GM18499 (cell line): ENCODE measurements at regions not wholly inside any gene's neighbourhood (a gene's known extent, or its start where the extent isn't known, plus 50 kb on each side); places are given as distances from the start of the nearest gene placed in this dataset.

Experiments
- ATAC-seq: cut with Tn5 transposase; IDR thresholded peaks from one replicate; pipeline ENCODE4 v1.9.1; 2021; ENCODE audit warnings: moderate number of reproducible peaks; ENCODE audit not compliant: insufficient read depth, unreplicated experiment

GRCh38 chr13:80590551-80590950 is 249.6 kb upstream of the SPRY2 start:
- no peak for ATAC-seq

DNA sequence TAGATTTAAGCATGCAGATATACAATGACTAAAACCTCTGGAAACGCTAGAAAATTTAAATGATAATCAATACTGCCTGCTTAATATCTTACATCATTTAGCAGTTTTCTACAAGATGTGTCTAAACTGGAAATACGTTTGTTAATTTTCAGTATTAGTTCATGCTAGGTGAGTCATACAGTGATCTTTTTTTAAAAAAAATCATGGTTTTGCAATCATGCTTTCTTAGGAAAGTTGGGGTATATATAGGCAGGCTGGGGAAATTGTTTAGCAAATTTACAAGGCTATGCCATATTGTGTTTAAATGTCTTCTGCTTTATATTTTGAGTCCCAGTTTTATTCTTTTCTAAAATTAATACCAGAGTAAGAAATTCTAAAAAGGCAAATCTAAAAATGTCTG is 245.4 kb upstream of the SPRY2 start:
- no peak for ATAC-seq

DNA sequence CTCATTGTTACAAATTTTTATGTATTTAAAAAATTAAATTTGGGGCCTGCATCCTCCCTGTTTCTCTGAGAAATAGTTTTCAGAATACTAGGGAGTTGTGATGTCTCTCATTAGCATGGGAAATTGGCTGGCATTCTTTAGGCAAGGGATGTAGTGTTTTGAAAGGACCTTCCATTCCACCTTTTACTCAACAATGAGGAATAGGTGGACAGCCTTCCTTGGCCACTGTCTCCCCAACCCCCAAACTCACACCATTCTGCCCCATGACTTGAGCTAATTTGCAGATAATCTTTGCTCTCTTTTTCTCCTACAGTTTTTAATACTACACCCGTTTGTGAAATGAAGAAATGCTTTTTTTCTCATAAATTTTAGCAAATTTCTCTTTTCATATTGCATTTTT is 244.6 kb upstream of the SPRY2 start:
- ATAC-seq = no peak

- no peak for ATAC-seq
These were observed 243.9 kb upstream of the SPRY2 start for GRCh38 chr13:80584785-80585184.

GRCh38 chr13:80584306-80584705 is 243.4 kb upstream of the SPRY2 start:
- ATAC-seq = no peak

GRCh38 chr13:80577926-80578670 is 237.2 kb upstream of the SPRY2 start:
- ATAC-seq = no peak

DNA sequence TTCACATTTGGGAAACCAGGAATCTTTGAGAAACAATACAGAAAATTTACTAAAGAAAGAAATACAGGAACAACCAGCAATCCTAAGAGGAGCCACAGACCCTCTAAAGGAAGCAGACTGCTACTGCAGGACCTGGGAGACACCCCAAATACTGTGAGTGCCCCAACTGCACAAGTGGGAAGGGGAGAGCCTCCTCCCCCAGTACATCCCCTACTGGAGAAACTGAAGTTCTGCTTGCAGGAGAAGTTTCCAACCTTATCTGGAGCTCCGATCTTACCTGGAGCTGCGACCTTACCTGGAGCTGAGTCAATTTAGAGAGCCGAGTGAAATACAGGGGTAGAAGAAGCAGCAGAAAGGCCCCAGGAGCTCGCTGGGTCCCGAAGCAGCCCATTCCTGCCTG is 236.4 kb upstream of the SPRY2 start:
- ATAC-seq = no peak

DNA sequence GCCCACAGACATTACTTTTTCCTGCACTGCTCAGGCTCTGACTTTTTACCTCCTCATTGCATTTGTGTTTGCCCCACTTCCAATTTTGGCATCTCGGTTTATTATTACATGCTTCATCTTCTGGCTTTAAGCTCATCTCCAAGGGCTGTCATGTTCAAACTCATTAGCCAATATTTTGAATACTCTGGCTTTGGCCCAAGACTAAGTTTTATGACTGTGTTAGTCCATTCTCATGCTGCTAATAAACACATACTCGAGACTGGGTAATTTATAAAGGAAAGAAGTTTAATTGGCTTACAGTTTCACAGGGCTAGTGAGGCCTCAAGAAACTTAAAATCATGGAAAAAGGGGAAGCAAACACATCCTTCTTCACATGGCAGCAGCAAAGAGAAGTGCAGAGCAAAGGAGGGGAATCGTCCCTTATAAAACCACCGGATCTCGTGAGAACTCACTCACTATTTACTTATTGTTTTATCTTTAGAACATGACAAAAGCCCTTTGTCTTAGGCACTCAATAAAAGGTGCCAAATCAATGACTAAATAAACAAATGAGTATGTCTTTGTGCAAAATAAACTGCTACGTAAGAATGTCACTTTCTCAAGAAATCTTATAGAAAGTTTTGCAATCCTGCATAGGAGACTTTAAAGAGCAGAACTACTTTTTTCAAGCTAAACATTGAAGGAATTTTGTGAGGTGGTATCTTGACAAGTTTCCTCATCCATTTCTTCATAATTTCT is 233.4 kb upstream of the SPRY2 start:
- no peak for ATAC-seq

DNA sequence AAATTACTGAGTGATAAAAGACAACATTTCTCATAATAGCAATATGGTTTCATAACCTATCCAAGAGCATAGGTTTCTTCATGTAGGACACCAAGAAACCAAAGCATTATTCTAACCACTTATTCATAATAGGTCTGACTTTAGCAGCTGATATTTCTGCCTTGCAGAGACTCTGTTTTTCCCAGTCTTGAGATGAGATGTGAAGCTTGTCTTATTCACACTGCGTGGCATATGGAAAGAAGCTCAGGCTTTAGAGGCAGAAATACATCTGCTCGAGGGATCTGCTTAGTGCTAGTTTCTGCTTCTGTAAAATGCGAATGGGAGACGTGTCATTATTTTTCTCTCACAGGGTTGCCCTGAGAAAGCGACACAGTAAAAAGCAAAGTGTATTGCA is 232.0 kb upstream of the SPRY2 start:
- no peak for ATAC-seq

GRCh38 chr13:80572308-80572922 is 231.5 kb upstream of the SPRY2 start:
- no peak for ATAC-seq

GRCh38 chr13:80571346-80572307 is 230.7 kb upstream of the SPRY2 start:
- no peak for ATAC-seq

GRCh38 chr13:80563439-80563838 is 222.5 kb upstream of the SPRY2 start:
- no peak for ATAC-seq

DNA sequence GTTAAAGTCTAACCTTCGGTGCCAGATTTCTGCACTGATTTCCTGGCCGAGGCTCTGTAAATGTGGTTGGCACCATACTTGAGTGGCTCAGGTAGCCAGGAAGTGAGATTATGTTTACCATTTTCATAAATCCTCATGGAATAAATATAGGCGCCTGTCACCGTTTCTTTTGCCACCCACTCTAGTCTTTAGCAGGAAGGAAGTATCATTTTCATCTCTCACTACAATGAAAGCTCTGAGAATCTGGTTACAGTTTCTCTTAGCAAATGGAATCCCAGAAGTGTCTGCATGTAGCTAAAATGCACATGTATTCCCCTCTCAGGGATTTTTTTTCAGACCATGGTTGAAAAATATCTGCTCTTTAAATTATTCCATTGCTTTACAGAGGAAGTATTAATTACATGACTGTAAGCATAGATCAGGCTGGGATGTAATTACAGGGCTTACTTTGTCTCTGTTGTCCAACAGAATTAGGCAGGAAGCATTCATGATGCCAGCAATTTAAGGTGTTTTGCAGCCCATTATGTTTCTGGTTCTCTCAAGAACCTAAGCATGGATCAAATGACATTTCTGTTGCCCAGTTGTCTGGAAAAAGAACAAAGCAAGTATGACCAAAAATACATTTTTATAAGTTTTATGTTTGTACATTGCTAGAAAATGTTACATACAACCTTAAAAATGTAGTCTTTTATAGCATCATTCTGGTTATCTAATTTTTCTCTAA is 221.7 kb upstream of the SPRY2 start:
- no peak for ATAC-seq

GRCh38 chr13:80560609-80561008 is 219.7 kb upstream of the SPRY2 start:
- ATAC-seq = no peak

DNA sequence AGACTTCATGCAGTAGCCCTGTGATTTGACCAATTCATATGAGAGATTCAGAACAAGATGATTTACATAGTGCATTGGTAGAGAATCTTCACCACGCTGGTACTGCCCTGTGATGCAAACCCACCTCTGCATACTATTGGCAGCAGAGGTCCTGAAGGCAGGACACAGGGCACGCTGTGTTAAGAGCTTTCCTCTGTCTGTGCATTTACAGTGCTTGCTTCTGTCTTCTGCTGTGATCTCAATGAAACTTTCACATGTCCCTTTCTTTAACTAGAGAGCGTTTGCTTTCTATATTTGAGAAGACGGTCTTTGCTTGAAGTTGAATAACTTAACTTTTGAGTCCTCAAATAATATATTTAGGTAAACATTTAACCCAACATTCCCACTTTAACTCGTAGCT is 219.0 kb upstream of the SPRY2 start:
- no peak for ATAC-seq

GRCh38 chr13:80558074-80558473 is 217.1 kb upstream of the SPRY2 start:
- no peak for ATAC-seq

- no peak for ATAC-seq
These were observed 215.1 kb upstream of the SPRY2 start for GRCh38 chr13:80555796-80556678.

DNA sequence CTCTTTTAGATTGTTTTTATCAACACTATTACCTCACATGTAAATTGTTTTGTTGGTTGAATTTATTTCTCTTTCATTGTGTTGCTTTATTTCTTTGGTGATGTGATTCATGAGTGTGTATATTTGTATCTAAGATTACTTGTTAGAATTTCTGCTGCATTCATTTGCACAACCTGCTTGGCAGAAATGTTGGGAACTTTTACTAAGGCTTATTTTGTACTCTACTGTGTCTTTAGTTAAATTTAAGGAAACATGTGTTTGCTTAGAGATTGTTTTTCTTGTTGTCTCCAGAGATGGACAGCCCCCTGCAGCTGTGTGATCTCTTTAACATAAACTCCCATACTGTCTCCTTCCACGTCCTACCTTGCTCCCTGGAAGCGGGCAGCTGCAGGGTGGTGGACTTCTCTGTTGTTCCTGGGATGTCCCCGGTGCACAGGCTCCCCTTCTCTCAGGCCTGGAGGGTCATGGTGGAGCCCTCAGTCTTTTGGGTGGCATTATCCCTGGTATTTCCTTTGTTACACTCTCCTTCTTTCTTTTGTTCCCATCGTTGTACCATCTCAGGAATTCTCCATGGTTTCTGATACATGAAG is 212.0 kb upstream of the SPRY2 start:
- no peak for ATAC-seq
